GM21737 (cell line): ENCODE measurements at regions not wholly inside any gene's neighbourhood (a gene's known extent, or its start where the extent isn't known, plus 50 kb on each side); places are given as distances from the start of the nearest gene placed in this dataset.

Source experiments
- ATAC-seq: cut with Tn5 transposase; IDR thresholded peaks from one replicate; pipeline ENCODE4 v1.9.1; 2021; ENCODE audit warnings: mild to moderate bottlenecking, moderate library complexity; ENCODE audit not compliant: unreplicated experiment

- ATAC-seq = no peak
Observed at GRCh38 chr2:47238638-47239037, 62.3 kb upstream of the CALM2 start.

- ATAC-seq = no peak
Observed at GRCh38 chr2:47237375-47238334, 61.3 kb upstream of the CALM2 start.

- ATAC-seq = no peak
Observed at GRCh38 chr2:47236503-47237215, 60.3 kb upstream of the CALM2 start.

- ATAC-seq = no peak
Observed at GRCh38 chr2:47235132-47235531, 58.8 kb upstream of the CALM2 start.

DNA sequence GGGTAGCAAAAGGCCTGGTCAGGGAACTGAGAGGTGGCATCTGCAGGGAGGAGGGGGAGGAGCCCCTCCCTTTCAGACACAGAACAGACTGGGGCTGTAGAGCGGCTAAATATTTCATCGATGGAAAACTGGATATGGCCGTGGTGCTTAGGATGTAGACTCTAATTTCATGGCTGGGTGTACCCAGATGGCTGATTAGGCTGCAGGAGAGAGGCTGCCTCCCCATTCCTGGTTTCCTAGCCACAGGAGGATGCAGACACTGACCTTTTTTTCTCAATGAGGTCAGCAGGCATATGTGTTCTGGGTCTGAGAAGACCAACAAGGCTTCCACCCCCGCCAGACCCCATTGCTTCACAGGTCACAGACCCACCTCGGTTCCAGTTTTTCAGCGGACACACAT is 58.1 kb upstream of the CALM2 start:
- no peak for ATAC-seq

DNA sequence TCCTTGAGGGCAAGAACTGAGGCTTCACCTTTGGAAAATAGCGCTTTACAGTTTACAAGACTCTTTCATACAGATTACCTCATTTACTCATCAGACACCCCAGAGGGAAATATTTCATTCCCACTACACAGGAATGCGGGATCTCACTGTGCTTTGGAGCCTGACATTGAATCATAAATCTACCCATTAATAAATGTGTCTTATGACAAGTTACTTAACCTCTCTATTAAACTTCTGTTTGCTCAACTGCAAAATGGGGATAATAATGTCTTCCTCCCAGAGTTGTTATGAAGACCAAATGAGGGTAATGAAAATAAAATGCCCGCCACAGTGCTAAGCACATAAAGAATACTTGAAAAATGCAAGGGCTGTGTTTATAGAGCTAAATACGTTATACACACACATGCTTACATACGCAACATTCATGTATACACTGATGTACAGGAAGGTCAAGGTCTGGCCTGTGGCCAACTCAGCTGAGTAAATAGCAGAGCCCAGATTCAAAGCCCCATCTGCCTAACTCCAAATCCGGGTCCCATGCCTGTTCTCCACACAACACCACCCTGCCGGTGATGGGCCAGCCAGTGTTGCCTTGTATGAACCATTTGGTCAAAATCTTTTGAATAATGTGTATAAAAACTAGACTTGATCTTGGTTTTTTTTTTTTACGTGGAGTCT is 56.6 kb upstream of the CALM2 start:
- no peak for ATAC-seq

DNA sequence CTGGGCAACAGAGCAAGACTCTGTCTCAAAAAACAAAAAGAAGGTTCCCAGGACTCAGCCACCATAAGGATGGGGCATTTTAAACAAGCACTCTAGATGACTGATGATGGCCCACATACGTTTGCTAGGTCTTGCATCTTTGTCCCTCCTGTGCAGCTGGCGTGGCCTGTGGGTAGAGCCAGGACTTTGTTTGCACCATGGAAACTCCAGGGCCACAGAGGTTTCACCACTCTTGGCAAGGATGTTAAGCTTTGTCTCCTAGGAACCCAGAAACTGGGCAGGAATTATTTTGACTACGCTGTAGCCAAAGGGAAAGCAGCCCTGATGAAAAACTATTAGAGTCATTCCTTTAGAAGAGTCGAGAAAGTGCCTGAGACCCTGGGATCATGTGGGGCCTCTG is 54.1 kb upstream of the CALM2 start:
- ATAC-seq = no peak

- no peak for ATAC-seq
Observed at GRCh38 chr2:47227532-47228279, 51.4 kb upstream of the CALM2 start.

- no peak for ATAC-seq
Observed at GRCh38 chr2:47226923-47227220, 50.6 kb upstream of the CALM2 start.

GRCh38 chr2:47226132-47226922 is 50.0 kb upstream of the CALM2 start:
- no peak for ATAC-seq
